ENCODE measurements at regions not wholly inside any gene's neighbourhood (a gene's known extent, or its start where the extent isn't known, plus 50 kb on each side); places are given as distances from the start of the nearest gene placed in this dataset.
"Not testable (repeated sequence)": the region's sequence is repeated elsewhere in the genome, so short reads cannot be mapped to it uniquely, and the experiment has no call there.

DNA sequence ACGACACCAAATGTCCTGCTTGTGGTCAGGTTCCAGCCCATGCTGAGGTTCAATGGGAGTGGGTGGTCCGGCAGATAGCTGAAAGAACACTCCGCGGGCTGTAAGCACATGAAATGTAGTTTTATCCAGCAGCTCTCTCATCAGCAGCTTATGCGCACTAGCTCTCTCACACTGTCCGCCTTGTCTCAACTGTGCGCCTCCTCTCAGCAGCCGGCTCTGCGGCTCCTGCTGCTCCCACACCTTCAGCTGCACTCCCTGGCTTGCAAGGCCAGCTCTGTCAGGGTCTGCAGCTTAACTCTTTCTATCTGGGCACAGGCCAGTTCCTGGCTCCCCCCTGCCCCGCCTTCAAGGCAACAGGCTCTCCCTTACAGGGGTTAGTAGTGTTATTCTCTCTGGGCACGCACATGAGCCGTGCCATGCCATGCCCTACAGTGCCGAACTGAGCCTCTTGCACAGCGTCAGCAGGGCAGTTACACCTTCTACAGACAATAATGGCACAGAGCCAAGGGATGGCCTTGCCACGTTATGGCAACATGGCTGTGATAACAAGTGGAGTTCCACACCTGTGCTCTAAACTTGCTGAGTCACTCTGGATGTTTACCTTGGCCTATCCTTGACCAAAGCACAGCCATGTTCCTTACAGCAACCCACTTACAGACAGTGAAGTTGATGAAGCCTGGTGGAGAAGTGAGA, 84.0 kb upstream of the LRFN2 start:
- H3K27ac ChIP-seq: no peak overlapping the region
- no peak for DNase-seq (ENCODE audit: low read depth, low spot score)

DNA sequence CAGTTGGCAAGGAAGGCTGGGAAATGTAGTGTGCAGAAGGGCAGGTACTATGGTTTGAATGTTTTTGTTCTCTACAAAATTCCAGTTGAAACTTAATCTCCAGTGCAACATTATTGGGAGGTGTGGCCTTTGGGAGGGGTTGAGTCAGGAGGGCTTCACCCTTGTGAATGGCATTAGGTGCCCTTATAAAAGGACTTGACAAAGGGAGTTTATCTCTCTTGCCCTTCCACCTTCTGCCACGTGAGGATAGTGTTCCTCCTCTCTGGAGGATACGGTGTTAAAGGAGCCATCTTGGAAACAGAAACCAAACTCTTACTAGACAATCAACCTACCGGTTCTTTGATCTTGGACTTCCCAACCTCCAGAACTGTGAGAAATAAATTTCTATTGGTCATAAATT, 82.2 kb upstream of the LRFN2 start:
- no peak overlapping the region for H3K27ac ChIP-seq
- no peak for DNase-seq (ENCODE audit: low read depth, low spot score)

DNA sequence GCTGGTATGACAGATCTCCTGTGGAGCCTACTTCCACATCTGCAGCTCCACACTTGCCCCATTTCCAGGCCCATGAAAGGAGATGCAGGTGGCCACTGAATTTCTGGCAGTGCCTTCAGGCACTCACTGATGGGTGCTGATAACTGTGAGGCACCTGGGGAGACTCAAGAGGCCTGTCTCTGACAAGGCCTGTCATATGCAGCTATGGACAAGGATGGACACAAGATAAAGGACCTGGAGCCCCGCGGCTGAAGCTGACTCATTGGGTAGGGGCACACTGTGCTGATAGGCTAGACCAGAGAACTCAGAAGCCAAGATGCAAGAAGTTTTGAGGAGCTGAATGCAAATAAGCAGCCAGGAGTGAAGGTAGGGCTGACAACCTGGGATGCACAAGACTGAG, 81.0 kb upstream of the LRFN2 start:
- no peak overlapping the region for H3K27ac ChIP-seq
- no peak for DNase-seq (ENCODE audit: low read depth, low spot score)

DNA sequence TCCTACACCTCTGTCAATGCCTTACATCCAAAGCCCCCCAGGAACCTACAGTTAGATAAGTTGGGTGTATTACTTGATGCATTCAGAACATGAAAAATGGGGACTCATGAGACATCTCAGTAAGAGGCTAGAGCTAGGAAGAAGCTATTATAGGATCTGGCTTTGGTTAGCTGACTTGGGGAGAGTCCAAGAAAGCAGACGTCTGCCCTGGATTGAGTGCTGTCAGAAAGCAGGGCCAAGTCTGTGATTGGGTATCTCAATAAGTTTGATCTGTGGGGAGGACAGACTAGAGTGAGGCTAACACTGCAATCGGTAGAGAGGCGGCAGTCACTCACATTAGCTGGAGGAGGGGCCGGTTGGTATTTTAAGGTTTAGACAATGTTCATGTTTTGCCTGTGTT, 79.4 kb upstream of the LRFN2 start:
- DNase-seq (ENCODE audit: low read depth, low spot score): no peak
- no peak overlapping the region for H3K27ac ChIP-seq

DNA sequence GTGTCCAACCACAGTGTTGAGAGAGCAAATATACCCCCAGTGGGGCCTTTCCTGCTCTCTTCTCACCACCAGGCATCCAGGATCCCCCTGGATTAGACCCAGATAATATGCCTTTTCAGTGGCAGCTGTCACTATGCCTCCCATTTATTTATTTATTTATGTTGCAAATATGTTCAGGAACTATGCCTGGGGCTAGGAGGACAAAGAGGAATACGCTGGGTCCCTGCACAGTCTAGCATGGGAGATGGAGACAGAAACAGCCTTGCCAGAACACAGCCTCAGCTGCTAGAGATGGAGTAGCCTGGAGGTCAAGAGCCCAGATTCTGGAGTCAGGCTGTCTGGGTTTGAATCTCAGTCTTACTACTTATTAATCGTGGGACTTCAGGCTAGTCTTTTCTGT, 74.6 kb upstream of the LRFN2 start:
- no peak overlapping the region for H3K27ac ChIP-seq
- DNase-seq (ENCODE audit: low read depth, low spot score): no peak

DNA sequence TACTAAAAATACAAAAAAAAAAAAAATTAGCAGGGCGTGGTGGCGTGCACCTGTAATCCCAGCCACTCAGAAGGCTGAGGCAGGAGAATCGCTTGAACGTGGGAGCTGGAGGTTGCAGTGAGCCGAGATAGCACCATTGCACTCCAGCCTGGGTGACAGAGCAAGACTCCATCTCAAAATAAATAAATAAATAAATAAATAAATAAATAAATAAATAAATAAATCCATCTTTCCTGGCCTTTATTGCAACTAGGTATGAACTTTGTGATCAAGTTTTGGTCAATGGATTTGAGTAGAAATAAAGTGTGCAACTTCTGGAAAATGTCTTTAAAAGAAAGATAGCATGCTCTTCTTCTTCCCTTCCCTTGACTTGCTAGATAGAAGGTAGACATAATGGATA, 69.6 kb upstream of the LRFN2 start:
- H3K27ac ChIP-seq; DNase-seq (ENCODE audit: low read depth, low spot score): not testable (repeated sequence)

DNA sequence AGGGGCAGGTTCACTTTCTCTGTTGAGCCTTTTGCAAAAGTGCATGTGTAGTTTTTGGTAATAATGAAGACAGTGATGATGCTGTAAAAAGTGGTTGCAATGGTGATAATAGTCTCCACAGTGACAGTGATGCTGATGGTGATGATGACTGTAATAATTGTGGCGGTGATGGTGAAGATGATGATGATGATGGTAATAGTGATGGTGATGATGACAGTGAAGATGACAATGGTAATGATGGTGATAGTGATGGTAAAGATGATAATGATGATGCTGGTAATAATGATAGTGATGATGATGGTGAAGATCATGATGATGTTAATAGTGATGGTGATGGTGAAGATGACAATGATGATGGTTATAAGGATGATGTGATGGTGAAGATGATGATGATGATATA, 67.7 kb upstream of the LRFN2 start:
- no peak overlapping the region for H3K27ac ChIP-seq
- no peak for DNase-seq (ENCODE audit: low read depth, low spot score)

DNA sequence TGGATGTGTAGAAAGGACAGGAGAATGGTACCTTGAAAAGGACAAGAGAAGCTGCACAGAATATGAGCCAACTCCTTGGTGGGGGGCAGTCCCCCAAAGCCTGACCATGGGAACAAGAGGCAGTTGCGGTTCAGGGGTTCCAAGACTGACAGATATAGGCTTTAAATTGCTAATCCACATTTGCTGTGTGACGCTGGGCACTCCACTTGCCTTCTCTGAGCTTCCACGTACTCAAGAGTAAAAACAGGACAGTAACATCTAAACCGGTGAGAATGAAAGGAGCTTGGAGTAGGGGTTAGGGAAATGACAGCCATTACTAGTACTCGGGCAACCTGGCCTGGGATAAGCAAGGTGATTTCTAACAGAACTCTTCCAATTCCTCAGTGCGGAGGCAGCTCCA, 57.9 kb upstream of the LRFN2 start:
- H3K27ac ChIP-seq: no peak overlapping the region
- DNase-seq (ENCODE audit: low read depth, low spot score): no peak

DNA sequence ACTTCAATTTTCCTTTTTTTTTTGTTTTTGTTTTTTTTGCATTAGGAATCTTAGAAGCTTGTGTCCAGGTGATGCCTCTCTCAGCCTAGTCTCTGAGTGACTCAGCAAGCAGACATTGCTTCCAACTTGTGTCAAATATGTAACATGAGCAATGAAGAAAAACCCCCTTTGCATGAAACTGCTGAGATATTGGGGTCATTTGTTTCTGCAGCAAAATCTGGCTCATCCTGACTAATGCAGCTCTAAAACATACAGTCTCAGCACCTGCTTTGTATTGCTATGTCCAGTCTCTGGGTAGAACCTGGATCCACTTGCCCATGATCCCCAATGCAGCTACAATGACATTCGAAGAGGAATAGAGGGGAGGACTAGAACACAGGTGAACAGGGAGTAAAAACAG, 55.7 kb upstream of the LRFN2 start:
- DNase-seq (ENCODE audit: low read depth, low spot score): no peak
- H3K27ac ChIP-seq: no peak overlapping the region

DNA sequence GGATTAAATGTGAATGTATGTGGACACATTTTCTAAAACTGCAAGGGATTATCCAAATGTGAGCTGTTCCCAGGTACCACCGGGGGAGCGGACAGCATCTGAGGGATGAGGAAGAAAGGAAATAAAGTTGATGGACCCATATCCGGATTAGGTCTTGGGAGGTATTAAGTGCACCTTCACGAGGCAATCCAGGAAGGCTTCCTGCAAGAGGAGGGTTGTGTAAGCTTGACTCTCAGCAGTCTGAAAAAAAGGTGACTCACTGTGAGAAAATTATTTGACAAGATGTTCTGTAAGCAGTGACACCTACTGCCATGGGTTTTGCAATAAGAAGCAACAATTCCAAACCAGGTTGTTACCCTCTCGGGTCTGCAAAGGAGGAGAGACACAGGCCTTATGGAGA, 55.0 kb upstream of the LRFN2 start:
- DNase-seq (ENCODE audit: low read depth, low spot score): no peak
- no peak overlapping the region for H3K27ac ChIP-seq

DNA sequence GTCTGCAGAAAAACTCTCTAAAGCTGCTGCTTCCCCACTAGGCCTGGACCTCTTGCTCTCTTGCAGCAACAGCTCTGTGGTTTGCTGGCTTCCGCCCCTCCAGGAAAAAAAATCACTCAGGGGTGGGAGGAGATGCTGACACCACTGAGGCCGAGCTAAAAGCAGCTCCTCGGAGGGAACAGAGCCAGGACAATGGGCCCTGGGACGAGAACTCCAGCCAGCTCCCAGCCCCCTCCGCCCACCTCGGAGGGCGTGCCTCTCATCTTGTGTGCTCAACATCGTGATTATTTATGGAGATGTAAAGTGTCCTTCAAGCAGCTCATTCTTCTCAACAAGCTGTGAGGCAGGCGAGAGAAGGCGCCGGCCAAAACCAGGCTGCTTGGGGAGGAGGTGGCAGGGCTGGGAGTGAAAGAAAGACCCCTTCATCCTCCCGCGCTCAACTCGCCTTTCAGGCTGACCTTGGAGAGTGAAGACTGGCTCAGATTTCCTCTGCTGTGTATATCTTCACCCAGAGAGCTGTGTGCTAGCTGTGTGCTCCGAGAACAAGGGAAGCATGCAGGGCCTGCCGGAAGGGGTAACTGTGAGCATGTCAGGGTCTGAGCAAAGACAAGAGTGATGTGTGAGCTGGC, 53.5 kb upstream of the LRFN2 start:
- H3K27ac ChIP-seq: no peak overlapping the region
- DNase-seq (ENCODE audit: low read depth, low spot score): no peak
